Loucy (cell line): ENCODE measurements at regions not wholly inside any gene's neighbourhood (a gene's known extent, or its start where the extent isn't known, plus 50 kb on each side); places are given as distances from the start of the nearest gene placed in this dataset.

Experiments
- H2AFZ ChIP-seq: fragments of 200-600 bp; sonication (generic); 2 replicates; pipeline ENCODE4 v1.6.0; 2016; ENCODE audit warnings: antibody characterized with exemption, mild to moderate bottlenecking, low read length, moderate library complexity
- H3F3A ChIP-seq: fragments of 200-600 bp; 2 replicates; pipeline ENCODE4 v1.6.0; 2016; ENCODE audit warnings: antibody characterized with exemption, low read depth, mild to moderate bottlenecking
- H3K27me3 ChIP-seq: fragments of 200-600 bp; sonication (generic); 2 replicates; pipeline ENCODE4 v1.6.1; 2014; ENCODE audit warnings: low read length, mild to moderate bottlenecking; ENCODE audit not compliant: insufficient read depth, poor library complexity, severe bottlenecking
- H3K36me3 ChIP-seq: fragments of 200-600 bp; sonication (generic); 2 replicates; pipeline ENCODE4 v1.6.1; 2016; ENCODE audit warnings: low read length; ENCODE audit not compliant: insufficient read depth
- H3K4me1 ChIP-seq: fragments of 200-600 bp; sonication (generic); 2 replicates; pipeline ENCODE4 v1.5.1; 2014; ENCODE audit warnings: low read length, mild to moderate bottlenecking; ENCODE audit not compliant: insufficient read depth, poor library complexity, severe bottlenecking
- H3K4me2 ChIP-seq: fragments of 200-600 bp; sonication (generic); 2 replicates; pipeline ENCODE4 v1.6.0; 2014; ENCODE audit warnings: antibody characterized with exemption, low read length, low read depth, mild to moderate bottlenecking; ENCODE audit not compliant: poor library complexity, severe bottlenecking
- H3K4me3 ChIP-seq: fragments of 200-600 bp; sonication (generic); 2 replicates; pipeline ENCODE4 v1.5.1; 2014; ENCODE audit warnings: low read length, mild to moderate bottlenecking, mixed read lengths; ENCODE audit not compliant: poor library complexity, severe bottlenecking
- H3K79me2 ChIP-seq: fragments of 200-600 bp; sonication (generic); 2 replicates; pipeline ENCODE4 v1.6.1; 2014; ENCODE audit warnings: low read length; ENCODE audit not compliant: insufficient read depth
- H3K9ac ChIP-seq: fragments of 200-600 bp; sonication (generic); 2 replicates; pipeline ENCODE4 v1.6.0; 2014; ENCODE audit warnings: mild to moderate bottlenecking, low read depth, low read length, moderate library complexity; ENCODE audit not compliant: poor library complexity, severe bottlenecking
- H3K9me2 ChIP-seq: fragments of 200-600 bp; sonication (generic); replicated peaks from 2 replicates; pipeline ENCODE4 v1.6.1; 2016; ENCODE audit warnings: low read depth, low read length, mixed read lengths
- H3K9me3 ChIP-seq: fragments of 200-600 bp; sonication (generic); 2 replicates; pipeline ENCODE4 v1.6.1; 2014; ENCODE audit warnings: mild to moderate bottlenecking, antibody characterized with exemption, low read length, low read depth; ENCODE audit not compliant: insufficient read depth
- H4K20me1 ChIP-seq: fragments of 200-600 bp; sonication (generic); 2 replicates; pipeline ENCODE4 v1.6.0; 2014; ENCODE audit warnings: antibody characterized with exemption, low read length, mild to moderate bottlenecking; ENCODE audit not compliant: insufficient read depth, poor library complexity, severe bottlenecking
- EZH2phosphoT487 ChIP-seq: fragments of 200-600 bp; IDR thresholded peaks from 2 replicates; pipeline ENCODE4 v1.6.1; 2018; ENCODE audit warnings: antibody characterized with exemption, mild to moderate bottlenecking, moderate library complexity, borderline replicate concordance
- TF ChIP-seq, protein P1 (sequence below): fragments of 200-600 bp; sonication (generic); conservative IDR thresholded peaks from 2 replicates; pipeline ENCODE4 v1.5.1; 2014; ENCODE audit warnings: mild to moderate bottlenecking, antibody characterized with exemption, low read length

DNA sequence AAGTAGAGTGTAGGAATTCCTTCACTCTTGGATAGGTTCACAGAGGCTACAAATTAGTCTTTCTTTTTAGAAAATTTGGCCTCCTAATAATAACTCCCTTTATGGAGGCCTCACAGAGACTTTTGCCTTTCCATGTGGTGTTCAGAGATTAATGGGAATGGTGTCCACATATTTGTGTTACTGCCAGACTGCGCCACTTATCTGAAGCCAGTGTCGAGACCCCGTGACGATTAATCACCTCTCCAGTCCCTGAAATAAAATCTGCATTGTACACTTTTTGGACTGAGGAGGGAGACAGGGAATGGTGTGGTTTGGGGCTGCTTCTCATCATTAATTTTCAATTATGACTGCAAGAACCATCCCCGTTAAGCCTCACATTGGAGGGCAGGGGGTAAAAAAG, 980.5 kb downstream of the FLRT2 start:
- no peak overlapping the region for H3K4me2 ChIP-seq
- H4K20me1 ChIP-seq: no peaks in the 10 kb centered on the region
- no peaks in the 10 kb centered on the region for H3K9me2 ChIP-seq
- H3K9ac ChIP-seq: no peak overlapping the region
- no peak overlapping the region for H2AFZ ChIP-seq
- H3K27me3 ChIP-seq: no peaks in the 10 kb centered on the region
- H3F3A ChIP-seq: no peaks in the 10 kb centered on the region
- peaks cover 4% of the 10 kb centered on the region for H3K4me1 ChIP-seq
- TF ChIP-seq, protein P1, sequence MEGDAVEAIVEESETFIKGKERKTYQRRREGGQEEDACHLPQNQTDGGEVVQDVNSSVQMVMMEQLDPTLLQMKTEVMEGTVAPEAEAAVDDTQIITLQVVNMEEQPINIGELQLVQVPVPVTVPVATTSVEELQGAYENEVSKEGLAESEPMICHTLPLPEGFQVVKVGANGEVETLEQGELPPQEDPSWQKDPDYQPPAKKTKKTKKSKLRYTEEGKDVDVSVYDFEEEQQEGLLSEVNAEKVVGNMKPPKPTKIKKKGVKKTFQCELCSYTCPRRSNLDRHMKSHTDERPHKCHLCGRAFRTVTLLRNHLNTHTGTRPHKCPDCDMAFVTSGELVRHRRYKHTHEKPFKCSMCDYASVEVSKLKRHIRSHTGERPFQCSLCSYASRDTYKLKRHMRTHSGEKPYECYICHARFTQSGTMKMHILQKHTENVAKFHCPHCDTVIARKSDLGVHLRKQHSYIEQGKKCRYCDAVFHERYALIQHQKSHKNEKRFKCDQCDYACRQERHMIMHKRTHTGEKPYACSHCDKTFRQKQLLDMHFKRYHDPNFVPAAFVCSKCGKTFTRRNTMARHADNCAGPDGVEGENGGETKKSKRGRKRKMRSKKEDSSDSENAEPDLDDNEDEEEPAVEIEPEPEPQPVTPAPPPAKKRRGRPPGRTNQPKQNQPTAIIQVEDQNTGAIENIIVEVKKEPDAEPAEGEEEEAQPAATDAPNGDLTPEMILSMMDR: no peak
- no peak for TF ChIP-seq EZH2phosphoT487
- H3K4me3 ChIP-seq: no peak overlapping the region
- H3K9me3 ChIP-seq: no peaks in the 10 kb centered on the region
- H3K79me2 ChIP-seq: no peaks in the 10 kb centered on the region
- H3K36me3 ChIP-seq: no peaks in the 10 kb centered on the region

DNA sequence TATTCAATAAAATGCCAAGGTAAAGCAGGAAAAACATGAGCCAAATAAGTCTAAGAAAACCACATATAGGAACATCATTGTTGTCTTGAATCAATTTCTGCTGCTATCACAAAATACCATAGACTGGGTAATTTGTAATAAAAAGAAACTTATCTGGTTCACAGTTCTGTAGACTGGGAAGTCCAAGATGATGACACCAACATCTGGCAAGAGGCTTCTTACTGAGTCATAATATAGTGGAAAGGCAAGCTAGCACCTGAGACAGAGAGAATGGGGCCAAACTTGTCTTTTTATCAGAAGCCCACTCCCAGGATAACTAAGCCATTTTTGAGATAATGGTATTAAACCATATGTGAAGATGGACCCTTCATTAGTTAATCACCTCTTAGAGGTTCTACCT, 975.9 kb downstream of the FLRT2 start:
- H3K27me3 ChIP-seq: no peaks in the 10 kb centered on the region
- H3K79me2 ChIP-seq: no peaks in the 10 kb centered on the region
- peaks cover 19% of the 10 kb centered on the region for H3K4me1 ChIP-seq
- TF ChIP-seq EZH2phosphoT487: no peak
- TF ChIP-seq, protein P1: no peak
- H2AFZ ChIP-seq: no peak overlapping the region
- H3K36me3 ChIP-seq: no peaks in the 10 kb centered on the region
- H3K4me3 ChIP-seq: no peak overlapping the region
- no peaks in the 10 kb centered on the region for H3K9me2 ChIP-seq
- no peaks in the 10 kb centered on the region for H3K9me3 ChIP-seq
- peaks cover 9% of the 10 kb centered on the region; the same call in 1 of the 2 replicates for H3F3A ChIP-seq
- no peak overlapping the region for H3K9ac ChIP-seq
- H4K20me1 ChIP-seq: no peaks in the 10 kb centered on the region
- H3K4me2 ChIP-seq: no peak overlapping the region

DNA sequence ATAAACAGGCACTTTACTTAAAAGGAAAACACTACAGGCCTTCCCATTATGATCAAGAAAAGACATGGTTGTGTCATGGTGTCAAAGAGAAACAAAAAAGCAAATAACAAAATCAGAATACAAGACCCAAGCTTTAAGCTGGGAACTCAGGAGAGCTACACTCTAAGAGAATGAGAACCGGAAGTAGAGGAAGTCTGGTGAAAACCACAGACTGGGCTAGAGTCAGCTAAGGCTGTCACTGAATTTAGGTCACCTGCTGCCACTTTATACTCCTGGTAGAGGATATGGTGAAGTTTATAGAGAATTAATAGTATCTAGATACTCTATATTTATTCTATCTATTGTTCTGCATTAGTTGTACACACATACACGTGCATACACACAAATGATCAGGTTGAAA, 971.7 kb downstream of the FLRT2 start:
- Histone ChIP-seq H3K9me3 (0 out of 2 replicates have a peak, but pooled peaks cover under 1% of the 10 kb centered on the region), H3K9ac (peak overlapping the region; percentile 26), H3K27me3 (no peaks in the 10 kb centered on the region), H3K4me1 (peaks cover 30% of the 10 kb centered on the region), H3K4me3 (peak overlapping the region; percentile 58), H2AFZ (no peak overlapping the region; the same call in 1 of the 2 replicates), H3F3A (peaks cover 10% of the 10 kb centered on the region; the same call in 1 of the 2 replicates), H4K20me1 (no peaks in the 10 kb centered on the region), H3K79me2 (no peaks in the 10 kb centered on the region), H3K36me3 (no peaks in the 10 kb centered on the region), H3K4me2 (peak overlapping the region; percentile 75), H3K9me2 (no peaks in the 10 kb centered on the region)
- TF ChIP-seq, protein P1: no peak
- no peak for TF ChIP-seq EZH2phosphoT487
